WTC11 (cell line): ENCODE measurements at regions not wholly inside any gene's neighbourhood (a gene's known extent, or its start where the extent isn't known, plus 50 kb on each side); places are given as distances from the start of the nearest gene placed in this dataset.

Source experiments
- ATAC-seq: fragments of 200-7000 bp; cut with Tn5 transposase; 2 replicates; pipeline ENCODE4 v1.10.0; 2021; ENCODE audit warnings: mild to moderate bottlenecking, moderate library complexity
- CTCF ChIA-PET: fragments of 300-600 bp; sonication (Branson Sonifier 250); formaldehyde crosslinking; loops from one replicate; lab custom pipeline; 2021; ENCODE audit warnings: antibody characterized with exemption; lab: Charles Lee
- POLR2A ChIA-PET: fragments of 350-600 bp; sonication (Branson Sonifier 250); formaldehyde crosslinking; loops from one replicate; lab custom pipeline; 2021; ENCODE audit warnings: antibody characterized with exemption; lab: Charles Lee
- DNase-seq: peaks from one replicate; pipeline ENCODE4 v3.0.0; 2021; ENCODE audit warnings: low spot score
- H3K27ac Mint-ChIP-seq: 2 replicates; pipeline ENCODE4 v1.8.0; 2021; ENCODE audit warnings: mixed read lengths
- H3K27me3 Mint-ChIP-seq: 2 replicates; pipeline ENCODE4 v1.8.0; 2021; ENCODE audit warnings: low read depth, mild to moderate bottlenecking, moderate library complexity, mixed read lengths
- H3K36me3 Mint-ChIP-seq: 2 replicates; pipeline ENCODE4 v1.8.0; 2021; ENCODE audit warnings: mixed read lengths
- H3K4me1 Mint-ChIP-seq: 2 replicates; pipeline ENCODE4 v1.8.0; 2022; ENCODE audit warnings: mixed read lengths
- H3K4me3 Mint-ChIP-seq: 2 replicates; pipeline ENCODE4 v1.8.0; 2021; ENCODE audit warnings: mild to moderate bottlenecking, moderate library complexity, mixed read lengths
- H3K9me3 Mint-ChIP-seq: 2 replicates; pipeline ENCODE4 v1.8.0; 2021; ENCODE audit warnings: mixed read lengths
- CBFB ChIP-seq: sonication (generic); formaldehyde crosslinking; IDR thresholded peaks from 2 replicates; pipeline ENCODE4 v1.8.1; 2022; ENCODE audit warnings: mild to moderate bottlenecking, low read depth, missing genetic modification reagents
- FOXJ3 ChIP-seq: sonication (generic); formaldehyde crosslinking; IDR thresholded peaks from 2 replicates; pipeline ENCODE4 v1.9.0; 2021; ENCODE audit warnings: missing genetic modification reagents, mild to moderate bottlenecking, borderline replicate concordance
- FOXK1 ChIP-seq: sonication (generic); formaldehyde crosslinking; IDR thresholded peaks from 2 replicates; pipeline ENCODE4 v1.8.0; 2022; ENCODE audit warnings: mild to moderate bottlenecking, moderate library complexity, missing genetic modification reagents
- GABPB1 ChIP-seq: sonication (generic); formaldehyde crosslinking; IDR thresholded peaks from 2 replicates; pipeline ENCODE4 v1.8.1; 2023; ENCODE audit warnings: mild to moderate bottlenecking, missing genetic modification reagents
- GTF2I ChIP-seq: fragments of 250-450 bp; sonication (Bioruptor Pico); conservative IDR thresholded peaks from 2 replicates; pipeline ENCODE4 v1.4.0; 2021; ENCODE audit warnings: mild to moderate bottlenecking
- IRF2 ChIP-seq: sonication (generic); formaldehyde crosslinking; IDR thresholded peaks from 2 replicates; pipeline ENCODE4 v1.8.0; 2022; ENCODE audit warnings: low read depth, missing genetic modification reagents, borderline replicate concordance
- JAZF1 ChIP-seq: fragments of 250-450 bp; sonication (Bioruptor Pico); IDR thresholded peaks from 2 replicates; pipeline ENCODE4 v1.9.0; 2021; ENCODE audit warnings: moderate library complexity, mild to moderate bottlenecking, inconsistent platforms
- MXD4 ChIP-seq: fragments of 250-450 bp; sonication (Bioruptor Pico); IDR thresholded peaks from 2 replicates; pipeline ENCODE4 v1.8.0; 2021; ENCODE audit warnings: mild to moderate bottlenecking, moderate library complexity, borderline replicate concordance
- NR1H2 ChIP-seq: sonication (generic); formaldehyde crosslinking; IDR thresholded peaks from 2 replicates; pipeline ENCODE4 v1.9.0; 2021; ENCODE audit warnings: mild to moderate bottlenecking, moderate library complexity, missing genetic modification reagents
- TEAD4 ChIP-seq: sonication (generic); formaldehyde crosslinking; IDR thresholded peaks from 2 replicates; pipeline ENCODE4 v1.8.0; 2022; ENCODE audit warnings: mild to moderate bottlenecking, missing genetic modification reagents
- TP53 ChIP-seq: sonication (generic); formaldehyde crosslinking; IDR thresholded peaks from 2 replicates; pipeline ENCODE4 v1.8.1; 2023; ENCODE audit warnings: mild to moderate bottlenecking, missing genetic modification reagents
- ZBTB21 ChIP-seq: sonication (generic); formaldehyde crosslinking; IDR thresholded peaks from 2 replicates; pipeline ENCODE4 v1.8.1; 2023; ENCODE audit warnings: mild to moderate bottlenecking, missing genetic modification reagents, borderline replicate concordance
- ZNF232 ChIP-seq: sonication (generic); formaldehyde crosslinking; IDR thresholded peaks from 2 replicates; pipeline ENCODE4 v1.8.0; 2022; ENCODE audit warnings: mild to moderate bottlenecking, missing genetic modification reagents
- ZNF317 ChIP-seq: sonication (generic); formaldehyde crosslinking; IDR thresholded peaks from 2 replicates; pipeline ENCODE4 v1.8.1; 2023; ENCODE audit warnings: low read depth, mild to moderate bottlenecking, moderate library complexity, missing genetic modification reagents, borderline replicate concordance
- TF ChIP-seq, protein P1 (sequence below): sonication (generic); formaldehyde crosslinking; IDR thresholded peaks from 2 replicates; pipeline ENCODE4 v1.8.0; 2022; ENCODE audit warnings: mild to moderate bottlenecking, missing genetic modification reagents
- TF ChIP-seq, protein P2 (sequence below): fragments of 250-450 bp; sonication (Bioruptor Pico); IDR thresholded peaks from 2 replicates; pipeline ENCODE4 v1.8.0; 2021; ENCODE audit warnings: mild to moderate bottlenecking
- TF ChIP-seq, protein P3 (sequence below): sonication (generic); formaldehyde crosslinking; conservative IDR thresholded peaks from 2 replicates; pipeline ENCODE4 v1.8.1; 2022; ENCODE audit warnings: mild to moderate bottlenecking, missing genetic modification reagents
- TF ChIP-seq, protein P4 (sequence below): sonication (generic); formaldehyde crosslinking; IDR thresholded peaks from 2 replicates; pipeline ENCODE4 v1.8.1; 2023; ENCODE audit warnings: mild to moderate bottlenecking, missing genetic modification reagents
- TF ChIP-seq, protein P5 (sequence below): fragments of 250-450 bp; sonication (Bioruptor Pico); conservative IDR thresholded peaks from 2 replicates; pipeline ENCODE4 v1.9.0; 2021; ENCODE audit warnings: mild to moderate bottlenecking
- TF ChIP-seq, protein P6 (sequence below): sonication (generic); formaldehyde crosslinking; IDR thresholded peaks from 2 replicates; pipeline ENCODE4 v1.8.1; 2022; ENCODE audit warnings: mild to moderate bottlenecking, missing genetic modification reagents, moderate library complexity, borderline replicate concordance

DNA sequence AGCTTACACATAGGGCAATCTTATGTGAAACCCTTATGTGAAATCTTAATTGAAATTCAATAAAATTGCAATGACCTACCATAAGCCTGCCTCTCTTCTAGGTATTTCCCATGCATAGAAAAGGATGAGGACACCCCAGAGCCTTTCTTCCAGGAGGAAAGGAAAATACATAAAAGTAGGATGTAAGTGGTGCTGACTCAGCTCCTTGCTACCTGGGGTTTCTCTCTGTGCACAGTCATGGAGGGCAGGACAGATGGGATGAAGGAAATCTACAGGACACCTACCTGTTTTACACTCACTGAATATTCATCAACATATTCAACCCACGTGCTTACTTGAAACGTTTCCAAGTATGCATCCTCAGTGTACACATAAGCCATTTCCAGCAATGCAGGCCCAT is 1299.2 kb upstream of the SLC10A2 start:
- ChIA-PET CTCF (no interaction called here), POLR2A (no interaction called here)
- ATAC-seq (no peak), DNase-seq (no peak)
- no peak for TF ChIP-seq GTF2I (CRISPR knock-in tag)
- no peak for TF ChIP-seq IRF2 (CRISPR knock-in tag)
- Mint-ChIP-seq H3K27me3 (peaks cover 10% of the 10 kb centered on the region), H3K4me3 (no peak overlapping the region), H3K36me3 (no peaks in the 10 kb centered on the region), H3K9me3 (peaks cover 6% of the 10 kb centered on the region; the same call in 1 of the 2 replicates), H3K27ac (no peak overlapping the region), H3K4me1 (0 out of 2 replicates have a peak, but pooled peaks cover 4% of the 10 kb centered on the region)

DNA sequence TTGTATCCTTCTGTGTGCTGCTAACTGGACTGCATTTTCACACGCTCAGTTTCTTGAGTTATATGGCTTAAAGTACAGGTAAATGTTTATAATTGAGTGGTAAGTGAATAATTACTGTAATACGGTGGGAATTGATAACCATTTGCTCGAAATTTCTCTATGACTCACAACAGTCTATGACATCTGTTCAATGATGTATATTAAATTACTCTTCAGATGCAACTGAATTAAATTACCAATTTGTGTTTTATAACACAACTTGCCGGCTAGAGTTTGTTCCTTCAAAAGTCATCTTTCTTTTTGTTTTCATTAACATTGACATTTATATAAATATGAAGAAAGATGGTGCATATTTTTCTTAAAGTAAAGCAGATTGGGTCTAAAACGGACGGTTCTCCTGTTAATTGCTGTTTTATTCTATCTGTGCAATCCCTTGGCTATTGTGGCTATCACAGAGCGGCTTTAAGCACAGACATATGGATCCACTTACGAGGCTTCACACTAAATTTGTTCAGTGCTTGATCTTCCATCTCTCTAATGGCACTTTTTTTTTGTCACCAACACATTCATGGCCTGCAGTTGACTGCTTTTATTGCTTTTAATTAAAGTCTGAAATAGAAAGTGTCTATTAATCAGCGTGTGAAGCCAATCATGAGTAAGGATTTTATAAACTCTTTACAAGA is 1291.6 kb upstream of the SLC10A2 start:
- ChIA-PET CTCF (no interaction called here), POLR2A (no interaction called here)
- TF ChIP-seq, protein P1, sequence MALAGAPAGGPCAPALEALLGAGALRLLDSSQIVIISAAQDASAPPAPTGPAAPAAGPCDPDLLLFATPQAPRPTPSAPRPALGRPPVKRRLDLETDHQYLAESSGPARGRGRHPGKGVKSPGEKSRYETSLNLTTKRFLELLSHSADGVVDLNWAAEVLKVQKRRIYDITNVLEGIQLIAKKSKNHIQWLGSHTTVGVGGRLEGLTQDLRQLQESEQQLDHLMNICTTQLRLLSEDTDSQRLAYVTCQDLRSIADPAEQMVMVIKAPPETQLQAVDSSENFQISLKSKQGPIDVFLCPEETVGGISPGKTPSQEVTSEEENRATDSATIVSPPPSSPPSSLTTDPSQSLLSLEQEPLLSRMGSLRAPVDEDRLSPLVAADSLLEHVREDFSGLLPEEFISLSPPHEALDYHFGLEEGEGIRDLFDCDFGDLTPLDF (CRISPR knock-in tag), result no peak
- TF ChIP-seq, protein P2, sequence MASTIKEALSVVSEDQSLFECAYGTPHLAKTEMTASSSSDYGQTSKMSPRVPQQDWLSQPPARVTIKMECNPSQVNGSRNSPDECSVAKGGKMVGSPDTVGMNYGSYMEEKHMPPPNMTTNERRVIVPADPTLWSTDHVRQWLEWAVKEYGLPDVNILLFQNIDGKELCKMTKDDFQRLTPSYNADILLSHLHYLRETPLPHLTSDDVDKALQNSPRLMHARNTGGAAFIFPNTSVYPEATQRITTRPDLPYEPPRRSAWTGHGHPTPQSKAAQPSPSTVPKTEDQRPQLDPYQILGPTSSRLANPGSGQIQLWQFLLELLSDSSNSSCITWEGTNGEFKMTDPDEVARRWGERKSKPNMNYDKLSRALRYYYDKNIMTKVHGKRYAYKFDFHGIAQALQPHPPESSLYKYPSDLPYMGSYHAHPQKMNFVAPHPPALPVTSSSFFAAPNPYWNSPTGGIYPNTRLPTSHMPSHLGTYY, result no peak
- TF ChIP-seq, protein P3, sequence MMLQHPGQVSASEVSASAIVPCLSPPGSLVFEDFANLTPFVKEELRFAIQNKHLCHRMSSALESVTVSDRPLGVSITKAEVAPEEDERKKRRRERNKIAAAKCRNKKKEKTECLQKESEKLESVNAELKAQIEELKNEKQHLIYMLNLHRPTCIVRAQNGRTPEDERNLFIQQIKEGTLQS (CRISPR knock-in tag), result no peak
- TF ChIP-seq NR1H2 (CRISPR knock-in tag), result no peak
- no peak for TF ChIP-seq FOXJ3 (CRISPR knock-in tag)
- TF ChIP-seq TP53 (CRISPR knock-in tag), result no peak
- TF ChIP-seq, protein P4, sequence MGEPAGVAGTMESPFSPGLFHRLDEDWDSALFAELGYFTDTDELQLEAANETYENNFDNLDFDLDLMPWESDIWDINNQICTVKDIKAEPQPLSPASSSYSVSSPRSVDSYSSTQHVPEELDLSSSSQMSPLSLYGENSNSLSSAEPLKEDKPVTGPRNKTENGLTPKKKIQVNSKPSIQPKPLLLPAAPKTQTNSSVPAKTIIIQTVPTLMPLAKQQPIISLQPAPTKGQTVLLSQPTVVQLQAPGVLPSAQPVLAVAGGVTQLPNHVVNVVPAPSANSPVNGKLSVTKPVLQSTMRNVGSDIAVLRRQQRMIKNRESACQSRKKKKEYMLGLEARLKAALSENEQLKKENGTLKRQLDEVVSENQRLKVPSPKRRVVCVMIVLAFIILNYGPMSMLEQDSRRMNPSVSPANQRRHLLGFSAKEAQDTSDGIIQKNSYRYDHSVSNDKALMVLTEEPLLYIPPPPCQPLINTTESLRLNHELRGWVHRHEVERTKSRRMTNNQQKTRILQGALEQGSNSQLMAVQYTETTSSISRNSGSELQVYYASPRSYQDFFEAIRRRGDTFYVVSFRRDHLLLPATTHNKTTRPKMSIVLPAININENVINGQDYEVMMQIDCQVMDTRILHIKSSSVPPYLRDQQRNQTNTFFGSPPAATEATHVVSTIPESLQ (CRISPR knock-in tag), result no peak
- TF ChIP-seq, protein P5, sequence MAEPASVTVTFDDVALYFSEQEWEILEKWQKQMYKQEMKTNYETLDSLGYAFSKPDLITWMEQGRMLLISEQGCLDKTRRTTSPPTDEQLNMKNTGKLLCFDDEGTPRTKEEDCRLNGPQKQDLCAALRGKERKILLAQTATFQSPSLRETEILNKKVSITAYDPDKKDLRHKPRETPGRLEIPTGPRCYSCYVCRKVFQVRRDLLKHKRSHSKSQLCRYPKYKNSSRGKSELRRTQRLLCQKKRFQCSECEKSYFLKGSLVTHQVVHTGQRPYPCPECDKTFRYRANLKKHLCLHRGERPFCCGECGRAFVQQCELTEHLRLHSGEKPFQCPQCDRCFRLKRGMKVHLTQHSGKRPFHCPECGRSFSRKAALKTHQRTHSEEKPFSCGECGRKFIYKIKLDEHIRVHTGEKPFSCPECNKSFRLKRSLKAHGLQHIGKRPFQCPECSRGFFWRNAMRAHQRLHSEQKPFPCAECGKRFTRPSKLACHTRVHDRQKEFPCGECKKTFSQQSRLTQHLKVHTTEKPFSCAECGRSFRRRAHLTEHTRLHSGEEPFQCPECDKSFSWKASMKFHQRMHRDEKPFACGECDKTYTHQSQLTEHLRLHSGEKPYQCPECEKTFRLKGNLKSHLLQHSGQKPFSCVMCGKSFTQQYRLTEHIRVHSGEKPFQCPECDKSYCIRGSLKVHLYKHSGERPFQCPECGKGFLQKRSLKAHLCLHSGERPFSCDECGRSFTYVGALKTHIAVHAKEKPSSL (CRISPR knock-in tag), result no peak
- no peak for TF ChIP-seq CBFB (CRISPR knock-in tag)
- TF ChIP-seq ZBTB21, result no peak
- TF ChIP-seq TEAD4 (CRISPR knock-in tag), result no peak
- no peak for TF ChIP-seq GABPB1 (CRISPR knock-in tag)
- TF ChIP-seq, protein P6, sequence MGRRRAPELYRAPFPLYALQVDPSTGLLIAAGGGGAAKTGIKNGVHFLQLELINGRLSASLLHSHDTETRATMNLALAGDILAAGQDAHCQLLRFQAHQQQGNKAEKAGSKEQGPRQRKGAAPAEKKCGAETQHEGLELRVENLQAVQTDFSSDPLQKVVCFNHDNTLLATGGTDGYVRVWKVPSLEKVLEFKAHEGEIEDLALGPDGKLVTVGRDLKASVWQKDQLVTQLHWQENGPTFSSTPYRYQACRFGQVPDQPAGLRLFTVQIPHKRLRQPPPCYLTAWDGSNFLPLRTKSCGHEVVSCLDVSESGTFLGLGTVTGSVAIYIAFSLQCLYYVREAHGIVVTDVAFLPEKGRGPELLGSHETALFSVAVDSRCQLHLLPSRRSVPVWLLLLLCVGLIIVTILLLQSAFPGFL (CRISPR knock-in tag), result no peak
- TF ChIP-seq JAZF1, result no peak
- TF ChIP-seq ZNF232 (CRISPR knock-in tag), result no peak
- TF ChIP-seq FOXK1 (CRISPR knock-in tag), result no peak
- no peak for TF ChIP-seq MXD4 (CRISPR knock-in tag)
- TF ChIP-seq ZNF317 (CRISPR knock-in tag), result no peak
- H3K4me3 Mint-ChIP-seq, result no peak overlapping the region
- ATAC-seq (no peak), DNase-seq (no peak)
- H3K4me1 Mint-ChIP-seq, result peaks cover 9% of the 10 kb centered on the region
- no peaks in the 10 kb centered on the region for H3K27me3 Mint-ChIP-seq
- no peaks in the 10 kb centered on the region for H3K9me3 Mint-ChIP-seq
- no peaks in the 10 kb centered on the region for H3K36me3 Mint-ChIP-seq
- no peak overlapping the region for H3K27ac Mint-ChIP-seq
